Brain microvascular endothelial cell (primary cell): ENCODE measurements at regions not wholly inside any gene's neighbourhood (a gene's known extent, or its start where the extent isn't known, plus 50 kb on each side); places are given as distances from the start of the nearest gene placed in this dataset.
A peak's percentile ranks its signal among the peaks of the same experiment; 100 is the strongest.
"Not testable (repeated sequence)": the region's sequence is repeated elsewhere in the genome, so short reads cannot be mapped to it uniquely, and the experiment has no call there.

Source experiments
- DNase-seq: peaks from one replicate; pipeline ENCODE4 v3.0.0-alpha.2; 2020
- H3K27ac ChIP-seq: fragments of 250-450 bp; sonication (Bioruptor Pico); 2 replicates; pipeline ENCODE4 v1.5.1; 2020; ENCODE audit warnings: mild to moderate bottlenecking, moderate library complexity
- H3K27me3 ChIP-seq: fragments of 250-450 bp; sonication (Bioruptor Pico); replicated peaks from 2 replicates; pipeline ENCODE4 v1.5.1; 2020; ENCODE audit warnings: mild to moderate bottlenecking
- H3K36me3 ChIP-seq: fragments of 250-450 bp; sonication (Bioruptor Pico); replicated peaks from 2 replicates; pipeline ENCODE4 v1.5.1; 2020; ENCODE audit warnings: mild to moderate bottlenecking
- H3K4me3 ChIP-seq: 2 replicates; pipeline ENCODE4 v1.5.1; 2011; ENCODE audit warnings: low read depth, mild to moderate bottlenecking, control low read depth, low read length, moderate library complexity
- in situ Hi-C: cut with HindIII; loops from 2 replicates; pipeline ENCODE4 v1.10.0; 2017; ENCODE audit warnings: low sequenced_read_pairs, low pct_ligation_motif_present
- TF ChIP-seq, protein P1 (sequence below): IDR thresholded peaks from 2 replicates; pipeline ENCODE4 v1.5.1; 2011; ENCODE audit warnings: low read depth, mild to moderate bottlenecking, moderate library complexity, low read length, control low read depth, inconsistent platforms; ENCODE audit errors: missing control alignments

GRCh38 chr4:15163284-15163645 is 161.0 kb downstream of the CPEB2 start:
- no peak overlapping the region for H3K27ac ChIP-seq
- no peaks in the 10 kb centered on the region for H3K36me3 ChIP-seq
- TF ChIP-seq, protein P1, sequence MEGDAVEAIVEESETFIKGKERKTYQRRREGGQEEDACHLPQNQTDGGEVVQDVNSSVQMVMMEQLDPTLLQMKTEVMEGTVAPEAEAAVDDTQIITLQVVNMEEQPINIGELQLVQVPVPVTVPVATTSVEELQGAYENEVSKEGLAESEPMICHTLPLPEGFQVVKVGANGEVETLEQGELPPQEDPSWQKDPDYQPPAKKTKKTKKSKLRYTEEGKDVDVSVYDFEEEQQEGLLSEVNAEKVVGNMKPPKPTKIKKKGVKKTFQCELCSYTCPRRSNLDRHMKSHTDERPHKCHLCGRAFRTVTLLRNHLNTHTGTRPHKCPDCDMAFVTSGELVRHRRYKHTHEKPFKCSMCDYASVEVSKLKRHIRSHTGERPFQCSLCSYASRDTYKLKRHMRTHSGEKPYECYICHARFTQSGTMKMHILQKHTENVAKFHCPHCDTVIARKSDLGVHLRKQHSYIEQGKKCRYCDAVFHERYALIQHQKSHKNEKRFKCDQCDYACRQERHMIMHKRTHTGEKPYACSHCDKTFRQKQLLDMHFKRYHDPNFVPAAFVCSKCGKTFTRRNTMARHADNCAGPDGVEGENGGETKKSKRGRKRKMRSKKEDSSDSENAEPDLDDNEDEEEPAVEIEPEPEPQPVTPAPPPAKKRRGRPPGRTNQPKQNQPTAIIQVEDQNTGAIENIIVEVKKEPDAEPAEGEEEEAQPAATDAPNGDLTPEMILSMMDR = no peak
- H3K27me3 ChIP-seq = no peaks in the 10 kb centered on the region
- in situ Hi-C loops = no loop called here
- no peak for DNase-seq
- no peak overlapping the region for H3K4me3 ChIP-seq

GRCh38 chr4:15164571-15164970 is 162.3 kb downstream of the CPEB2 start:
- in situ Hi-C loops = no loop called here
- DNase-seq = peak; percentile 56
- Histone ChIP-seq H3K27me3 (no peaks in the 10 kb centered on the region), H3K36me3 (no peaks in the 10 kb centered on the region), H3K27ac (peak overlapping the region; percentile 58), H3K4me3 (no peak overlapping the region)
- TF ChIP-seq, protein P1 = no peak

DNA sequence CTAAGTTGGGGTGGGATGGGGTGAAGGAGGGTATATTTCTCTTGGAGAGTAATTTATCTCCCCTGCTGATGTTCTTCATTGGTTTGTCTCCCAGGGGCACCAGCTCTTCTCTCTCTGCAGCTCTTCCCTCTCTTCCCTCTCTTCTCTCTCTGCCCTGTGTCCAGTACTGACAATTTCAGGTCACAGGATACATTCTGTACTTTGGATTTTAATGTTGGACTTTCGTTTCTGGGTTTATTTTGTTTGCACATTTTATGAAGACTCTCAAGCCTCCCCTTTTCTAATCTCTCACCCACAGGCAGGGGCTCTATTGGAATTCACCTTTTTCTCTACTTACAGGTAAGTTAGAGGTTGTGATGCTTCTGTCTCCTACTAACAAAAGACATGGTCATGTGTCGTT is 165.5 kb downstream of the CPEB2 start:
- TF ChIP-seq, protein P1 = no peak
- H3K4me3 ChIP-seq = no peak overlapping the region
- in situ Hi-C loops = no loop called here
- H3K27ac ChIP-seq = no peak overlapping the region
- H3K27me3 ChIP-seq = no peaks in the 10 kb centered on the region
- no peaks in the 10 kb centered on the region for H3K36me3 ChIP-seq
- no peak for DNase-seq

- TF ChIP-seq, protein P1 = no peak
- in situ Hi-C loops = no loop called here
- H3K36me3 ChIP-seq = no peaks in the 10 kb centered on the region
- no peak overlapping the region for H3K27ac ChIP-seq
- DNase-seq = no peak
- no peak overlapping the region for H3K4me3 ChIP-seq
- no peaks in the 10 kb centered on the region for H3K27me3 ChIP-seq
Observed at GRCh38 chr4:15168759-15169158, 166.5 kb downstream of the CPEB2 start.

DNA sequence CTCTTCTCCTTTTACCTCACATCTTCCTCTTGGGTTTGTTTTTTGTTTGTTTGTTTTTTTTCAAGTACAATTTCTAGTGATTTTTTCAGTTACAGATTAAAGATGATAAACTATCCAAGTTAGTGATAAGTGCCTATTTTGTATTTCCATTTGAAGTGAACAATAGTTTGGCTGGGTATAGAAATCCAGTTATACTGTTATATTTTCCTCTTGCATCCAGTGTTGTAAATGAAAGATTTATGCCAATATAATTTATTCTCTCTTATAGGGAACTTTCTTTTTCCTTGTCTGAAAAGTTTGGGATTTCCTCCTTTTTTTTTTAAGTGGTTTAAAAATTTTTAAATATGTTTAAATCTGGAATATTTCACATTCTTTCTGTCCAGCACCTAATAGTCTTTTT is 169.4 kb downstream of the CPEB2 start:
- Histone ChIP-seq H3K4me3 (no peak overlapping the region), H3K27ac (no peak overlapping the region), H3K27me3 (no peaks in the 10 kb centered on the region), H3K36me3 (no peaks in the 10 kb centered on the region)
- no peak for DNase-seq
- TF ChIP-seq, protein P1 = no peak
- in situ Hi-C loops = no loop called here

- TF ChIP-seq, protein P1 = no peak
- no peaks in the 10 kb centered on the region for H3K36me3 ChIP-seq
- in situ Hi-C loops = no loop called here
- no peak overlapping the region for H3K27ac ChIP-seq
- no peaks in the 10 kb centered on the region for H3K27me3 ChIP-seq
- H3K4me3 ChIP-seq = no peak overlapping the region
- no peak for DNase-seq
Observed at GRCh38 chr4:15173251-15173650, 171.0 kb downstream of the CPEB2 start.

- DNase-seq, H3K36me3 ChIP-seq, in situ Hi-C loops, H3K27me3 ChIP-seq, H3K27ac ChIP-seq, H3K4me3 ChIP-seq: not testable (repeated sequence)
Observed at GRCh38 chr4:15174168-15174567, 171.9 kb downstream of the CPEB2 start.

DNA sequence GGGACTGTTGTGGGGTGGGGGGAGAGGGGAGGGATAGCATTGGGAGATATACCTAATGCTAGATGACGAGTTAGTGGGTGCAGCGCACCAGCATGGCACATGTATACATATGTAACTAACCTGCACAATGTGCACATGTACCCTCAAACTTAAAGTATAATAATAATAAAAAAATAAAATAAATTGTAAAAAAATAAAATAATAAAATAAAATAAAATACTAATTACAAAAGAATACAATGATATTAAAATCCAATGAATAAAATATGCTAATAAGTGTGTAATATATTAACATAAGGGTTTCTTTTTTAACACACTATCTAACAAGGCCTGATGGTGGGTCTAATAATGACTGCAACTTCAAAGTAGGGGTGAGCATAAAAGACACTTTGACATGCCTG is 177.6 kb downstream of the CPEB2 start:
- in situ Hi-C loops, H3K4me3 ChIP-seq, DNase-seq: not testable (repeated sequence)

More for the DNA sequence above, 177.6 kb downstream of the CPEB2 start:
- not testable (repeated sequence) for H3K27me3 ChIP-seq, H3K36me3 ChIP-seq, H3K27ac ChIP-seq
